ENCODE measurements at regions not wholly inside any gene's neighbourhood (a gene's known extent, or its start where the extent isn't known, plus 50 kb on each side); places are given as distances from the start of the nearest gene placed in this dataset.

DNA sequence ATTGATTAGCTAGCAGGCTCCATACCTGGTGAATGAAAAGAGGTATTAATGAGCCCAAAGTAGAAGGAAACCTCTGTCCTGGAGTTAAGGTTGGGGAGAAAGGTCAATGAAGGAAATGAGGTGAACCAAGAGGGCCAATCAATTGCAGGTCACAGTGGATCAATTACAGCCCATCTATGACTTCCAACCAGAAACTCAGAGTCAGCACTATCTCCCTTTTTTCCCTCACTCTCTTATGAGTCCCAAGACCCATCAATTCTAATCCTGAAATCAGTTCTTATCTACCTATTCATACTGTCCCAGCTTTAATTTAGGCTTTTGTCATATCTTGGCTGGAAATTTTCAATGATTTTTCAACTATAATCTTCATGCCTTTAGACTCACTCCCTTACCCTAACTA, 433.2 kb upstream of the PKN2 start:
- Mint-ChIP-seq H3K9me3 (no peaks in the 10 kb centered on the region), H3K27me3 (no peaks in the 10 kb centered on the region), H3K27ac (no peak overlapping the region), H3K4me3 (no peak overlapping the region), H3K36me3 (no peaks in the 10 kb centered on the region), H3K4me1 (ENCODE audit: low read depth) (no peaks in the 10 kb centered on the region)
- intact Hi-C loops (cut with micrococcal nuclease) = no loop called here
- ChIA-PET POLR2A (no interaction called here), CTCF (no interaction called here)
- no peak for DNase-seq

DNA sequence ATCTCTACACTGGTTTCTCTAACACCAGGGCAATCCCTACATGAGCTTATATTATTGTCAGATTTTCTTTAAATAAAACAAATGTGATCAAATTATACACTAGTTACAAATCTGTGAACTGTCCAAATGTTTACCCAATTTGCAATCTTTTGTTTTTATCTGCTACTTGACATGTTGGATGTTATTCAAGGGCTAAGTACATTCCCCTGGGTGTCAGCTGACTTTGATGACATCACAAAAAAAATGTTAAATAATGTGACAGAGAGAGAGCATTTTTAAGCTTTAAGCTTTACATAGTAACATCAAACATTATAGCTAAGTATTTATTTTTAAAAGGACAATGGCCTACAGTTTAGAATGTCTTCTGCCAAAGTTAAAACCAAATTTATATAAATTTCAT, 431.3 kb upstream of the PKN2 start:
- Mint-ChIP-seq H3K27ac (no peak overlapping the region), H3K4me1 (ENCODE audit: low read depth) (no peaks in the 10 kb centered on the region), H3K9me3 (no peaks in the 10 kb centered on the region), H3K4me3 (no peak overlapping the region), H3K36me3 (no peaks in the 10 kb centered on the region), H3K27me3 (no peaks in the 10 kb centered on the region)
- ChIA-PET CTCF (interaction anchor here (1.6 kb wide), 1 partner anchor 11 kb away, joined by 4 read pairs; no protein-coding TSS in a partner anchor), POLR2A (no interaction called here)
- intact Hi-C loops (cut with micrococcal nuclease) = no loop called here
- DNase-seq = no peak

DNA sequence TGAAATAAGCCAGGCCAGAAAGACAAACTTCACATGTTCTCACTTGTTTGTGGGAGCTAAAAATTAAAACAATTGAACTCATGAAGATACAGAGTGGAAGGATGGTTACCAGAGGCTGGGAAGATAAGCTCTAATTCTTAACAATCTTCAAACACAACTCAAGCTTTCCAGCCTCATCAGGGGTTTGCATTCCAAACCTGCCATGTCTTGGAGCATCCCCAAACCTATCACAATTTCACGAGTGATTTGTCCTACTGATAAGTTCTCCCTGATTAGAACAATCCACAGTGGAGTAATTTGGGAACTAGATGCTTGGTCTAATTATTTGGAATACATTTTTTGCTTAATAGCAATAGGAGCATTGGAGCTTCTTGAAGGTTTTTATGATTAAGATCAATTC, 418.5 kb upstream of the PKN2 start:
- no peak overlapping the region for H3K4me3 Mint-ChIP-seq
- ChIA-PET CTCF (no interaction called here), POLR2A (no interaction called here)
- intact Hi-C loops (cut with micrococcal nuclease) = no loop called here
- no peaks in the 10 kb centered on the region for H3K4me1 Mint-ChIP-seq (ENCODE audit: low read depth)
- no peaks in the 10 kb centered on the region for H3K9me3 Mint-ChIP-seq
- DNase-seq = no peak
- peaks cover 2% of the 10 kb centered on the region for H3K27me3 Mint-ChIP-seq
- H3K36me3 Mint-ChIP-seq = no peaks in the 10 kb centered on the region
- no peak overlapping the region for H3K27ac Mint-ChIP-seq

DNA sequence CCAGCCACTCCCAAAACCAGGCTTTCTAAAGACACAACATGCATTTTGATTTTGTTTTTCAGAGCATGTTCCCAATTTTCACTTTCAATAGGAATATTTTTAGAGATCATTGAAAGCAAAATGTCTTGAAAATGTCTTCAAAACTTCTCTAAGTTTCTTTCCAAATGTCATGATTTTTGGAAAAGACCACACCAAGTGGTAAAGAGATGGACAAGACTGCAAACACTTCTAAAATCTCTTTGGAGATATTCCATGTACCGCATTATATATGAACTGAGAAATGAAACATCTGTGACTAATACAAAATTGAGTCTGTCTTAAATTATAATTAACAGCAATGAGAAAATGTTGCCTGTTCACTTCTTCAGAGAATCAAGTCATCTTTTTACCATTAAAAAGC, 418.0 kb upstream of the PKN2 start:
- intact Hi-C loops (cut with micrococcal nuclease) = no loop called here
- POLR2A ChIA-PET = no interaction called here
- no peak overlapping the region for H3K27ac Mint-ChIP-seq
- no peaks in the 10 kb centered on the region for H3K9me3 Mint-ChIP-seq
- H3K27me3 Mint-ChIP-seq = peaks cover 2% of the 10 kb centered on the region
- DNase-seq = no peak
- CTCF ChIA-PET = no interaction called here
- no peak overlapping the region for H3K4me3 Mint-ChIP-seq
- no peaks in the 10 kb centered on the region for H3K4me1 Mint-ChIP-seq (ENCODE audit: low read depth)
- no peaks in the 10 kb centered on the region for H3K36me3 Mint-ChIP-seq

DNA sequence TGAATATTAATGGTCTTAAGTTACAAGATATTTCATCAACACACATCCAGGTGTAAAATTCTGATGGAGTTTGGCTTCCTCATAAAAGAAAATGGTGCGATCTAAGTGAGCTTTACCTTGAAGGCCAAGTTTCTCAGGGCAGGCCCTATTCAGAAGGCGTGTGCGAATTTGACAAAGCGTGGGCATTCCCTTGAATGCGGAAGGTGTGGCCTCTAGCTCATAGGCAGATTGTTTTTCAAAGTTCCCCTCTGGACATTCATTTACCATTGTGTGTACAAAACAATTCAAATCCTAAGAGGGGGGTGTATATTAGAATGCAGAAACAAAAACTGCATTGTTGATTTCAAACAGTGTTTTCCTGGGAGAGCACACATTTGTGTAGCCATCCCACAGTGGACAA, 411.9 kb upstream of the PKN2 start:
- Mint-ChIP-seq H3K27ac (no peak overlapping the region), H3K9me3 (no peaks in the 10 kb centered on the region), H3K4me3 (no peak overlapping the region), H3K4me1 (ENCODE audit: low read depth) (no peaks in the 10 kb centered on the region), H3K36me3 (no peaks in the 10 kb centered on the region), H3K27me3 (peaks cover 2% of the 10 kb centered on the region)
- ChIA-PET POLR2A (no interaction called here), CTCF (no interaction called here)
- DNase-seq = no peak
- intact Hi-C loops (cut with micrococcal nuclease) = no loop called here

DNA sequence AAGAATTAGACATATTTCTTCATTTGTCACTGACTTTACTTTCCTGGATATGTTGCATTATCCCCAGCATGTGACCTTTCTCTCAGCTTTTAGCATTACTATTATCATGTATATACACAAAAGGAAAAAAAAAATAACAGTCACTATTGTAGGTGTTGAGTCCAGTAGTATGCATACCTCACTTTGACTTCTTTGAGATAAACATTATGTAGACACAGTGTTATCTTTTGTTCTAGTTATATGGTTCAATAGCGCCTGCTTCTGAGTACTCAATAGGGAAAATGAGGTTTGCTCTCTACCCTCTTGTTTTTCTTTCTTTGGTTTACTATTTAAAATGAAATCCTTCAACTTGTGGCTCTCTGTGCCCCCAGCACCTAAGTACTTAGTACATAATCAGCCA, 409.6 kb upstream of the PKN2 start:
- Mint-ChIP-seq H3K9me3 (peaks cover 5% of the 10 kb centered on the region), H3K4me1 (ENCODE audit: low read depth) (no peaks in the 10 kb centered on the region), H3K27me3 (no peaks in the 10 kb centered on the region), H3K27ac (no peak overlapping the region), H3K4me3 (no peak overlapping the region), H3K36me3 (no peaks in the 10 kb centered on the region)
- no peak for DNase-seq
- POLR2A ChIA-PET = no interaction called here
- CTCF ChIA-PET = no interaction called here
- intact Hi-C loops (cut with micrococcal nuclease) = no loop called here

DNA sequence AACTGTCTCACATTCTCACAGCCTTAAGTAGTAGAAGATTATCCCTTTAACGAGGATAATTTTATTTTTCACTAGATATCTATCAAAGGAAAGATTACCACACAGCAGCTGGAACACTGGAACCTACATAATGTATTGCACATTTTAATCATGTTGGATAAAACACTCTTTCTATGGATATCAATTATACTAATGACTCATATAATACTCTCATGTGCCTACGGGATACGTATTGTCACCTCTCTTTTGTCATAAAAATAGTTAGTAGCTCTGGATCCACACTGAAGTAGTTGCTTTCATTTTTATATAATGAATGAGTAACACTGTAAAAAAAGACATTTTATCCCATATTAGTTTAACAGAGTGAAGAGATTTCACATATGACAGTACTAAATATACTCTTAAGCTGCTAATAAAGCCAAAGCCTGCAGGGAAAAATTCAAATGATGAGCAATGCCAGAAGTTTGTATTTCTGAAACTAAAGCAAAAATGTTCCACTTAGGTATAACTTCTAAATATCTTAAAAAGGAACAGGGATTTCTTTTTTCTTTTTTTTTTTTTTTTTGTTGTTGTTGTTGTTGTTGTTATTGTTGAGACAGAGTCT, 408.7 kb upstream of the PKN2 start:
- intact Hi-C loops (cut with micrococcal nuclease) = no loop called here
- Mint-ChIP-seq H3K36me3 (no peaks in the 10 kb centered on the region), H3K9me3 (peaks cover 8% of the 10 kb centered on the region), H3K4me1 (ENCODE audit: low read depth) (no peaks in the 10 kb centered on the region), H3K27ac (no peak overlapping the region), H3K4me3 (no peak overlapping the region), H3K27me3 (no peaks in the 10 kb centered on the region)
- ChIA-PET POLR2A (no interaction called here), CTCF (interaction anchor here (0.7 kb wide), 1 partner anchor 806 kb away, joined by 4 read pairs; no protein-coding TSS in a partner anchor)
- no peak for DNase-seq

DNA sequence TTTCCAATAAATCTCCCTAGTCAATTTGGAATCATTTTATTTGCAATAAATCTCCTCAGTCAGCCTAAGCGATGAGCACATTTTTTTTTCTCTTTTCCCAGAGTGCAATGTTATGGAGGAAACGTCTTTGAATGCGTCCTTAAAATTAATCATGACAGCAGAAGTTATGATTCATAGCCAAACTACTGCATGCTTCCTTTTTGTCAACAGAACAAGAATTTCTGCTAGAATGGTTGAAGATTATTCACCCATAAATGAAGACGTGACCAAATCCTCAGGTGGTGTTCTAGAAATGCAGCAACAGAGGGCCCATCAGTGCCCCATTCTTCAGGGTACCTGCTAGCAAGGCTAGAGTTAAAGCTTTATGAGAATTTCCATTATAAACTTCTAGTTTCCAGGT, 407.9 kb upstream of the PKN2 start:
- intact Hi-C loops (cut with micrococcal nuclease) = no loop called here
- Mint-ChIP-seq H3K27me3 (no peaks in the 10 kb centered on the region), H3K4me1 (ENCODE audit: low read depth) (no peaks in the 10 kb centered on the region), H3K27ac (no peak overlapping the region), H3K9me3 (peaks cover 8% of the 10 kb centered on the region), H3K36me3 (no peaks in the 10 kb centered on the region), H3K4me3 (no peak overlapping the region)
- POLR2A ChIA-PET = no interaction called here
- DNase-seq = no peak
- CTCF ChIA-PET = interaction anchor here (0.7 kb wide), 1 partner anchor 13 kb away, joined by 4 read pairs; no protein-coding TSS in a partner anchor

DNA sequence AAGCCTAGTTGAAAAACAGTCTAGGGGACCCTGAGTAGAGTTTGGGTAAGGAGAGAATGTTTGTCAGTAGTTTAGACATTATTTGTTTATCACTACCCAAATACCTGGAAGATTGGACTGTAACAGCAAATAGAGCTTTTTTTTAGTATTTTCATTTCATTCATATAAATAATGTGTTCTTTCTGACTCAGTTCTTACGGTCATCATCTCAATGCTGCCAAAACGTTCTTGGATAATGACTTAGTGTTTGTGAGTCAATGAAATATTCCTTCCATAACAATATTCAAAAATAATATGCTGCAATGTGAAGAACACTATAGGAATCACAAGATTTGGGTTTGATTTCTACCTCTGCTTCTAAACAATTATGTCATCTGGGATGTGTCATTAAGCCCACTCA, 400.0 kb upstream of the PKN2 start:
- ChIA-PET POLR2A (no interaction called here), CTCF (no interaction called here)
- Mint-ChIP-seq H3K4me3 (no peak overlapping the region), H3K27me3 (peaks cover 3% of the 10 kb centered on the region), H3K27ac (no peak overlapping the region), H3K4me1 (ENCODE audit: low read depth) (no peaks in the 10 kb centered on the region), H3K36me3 (no peaks in the 10 kb centered on the region), H3K9me3 (peaks cover 4% of the 10 kb centered on the region)
- no peak for DNase-seq
- intact Hi-C loops (cut with micrococcal nuclease) = no loop called here

DNA sequence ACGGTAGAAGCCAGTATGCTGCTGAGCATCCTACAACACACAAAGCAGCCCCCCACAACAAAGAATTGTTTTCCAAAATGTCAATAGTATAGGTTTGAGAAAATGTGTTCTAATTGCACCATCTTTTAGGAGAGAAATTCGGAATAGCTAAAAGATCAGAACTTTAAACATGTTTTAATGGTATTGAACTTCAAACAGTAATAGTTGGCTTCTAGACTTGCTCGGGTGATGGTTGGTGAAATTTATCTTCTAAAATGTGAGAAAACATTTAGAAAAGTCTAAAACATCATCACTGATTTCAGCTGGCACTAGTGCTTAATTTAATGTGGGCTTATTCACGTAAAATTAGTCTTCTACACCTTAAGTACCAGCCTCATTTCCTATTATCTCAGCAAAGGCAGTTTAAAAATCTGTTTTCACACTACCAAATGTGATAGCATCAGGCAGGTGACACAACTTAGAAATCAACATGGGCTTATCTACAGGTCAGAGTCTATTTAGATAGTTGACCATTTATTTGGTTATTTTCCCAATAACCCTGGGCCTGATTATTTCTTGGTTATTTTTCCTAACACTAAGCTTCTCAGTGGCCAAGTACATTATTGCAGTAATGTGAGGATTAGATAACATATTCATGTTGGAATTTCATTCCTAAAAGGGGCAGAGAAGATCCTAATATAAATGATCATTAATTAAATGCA, 399.3 kb upstream of the PKN2 start:
- Mint-ChIP-seq H3K27ac (no peak overlapping the region), H3K9me3 (peaks cover 1% of the 10 kb centered on the region)

DNA sequence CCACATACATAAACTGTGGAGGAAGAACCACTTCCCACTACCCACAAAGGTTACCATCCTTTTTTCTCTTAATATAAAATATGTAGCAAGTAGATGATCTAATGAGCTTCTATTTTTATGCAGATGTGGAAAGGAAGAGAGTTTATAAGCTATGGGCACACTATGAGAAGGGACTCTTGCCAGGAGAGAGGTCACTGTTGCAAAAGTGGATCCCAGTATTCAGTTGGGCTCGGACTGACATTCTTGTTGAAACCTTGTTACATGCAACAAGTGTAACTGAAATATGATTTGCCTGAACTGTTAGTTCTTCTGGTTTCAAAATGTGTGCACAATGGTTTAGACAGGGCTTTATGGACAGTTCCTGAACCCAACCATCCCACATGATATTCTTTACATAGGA, 397.4 kb upstream of the PKN2 start:
- Mint-ChIP-seq H3K36me3 (no peaks in the 10 kb centered on the region), H3K4me3 (no peak overlapping the region), H3K4me1 (ENCODE audit: low read depth) (no peaks in the 10 kb centered on the region), H3K9me3 (no peaks in the 10 kb centered on the region), H3K27me3 (peaks cover 4% of the 10 kb centered on the region), H3K27ac (no peak overlapping the region)
- no peak for DNase-seq
- CTCF ChIA-PET = no interaction called here
- POLR2A ChIA-PET = no interaction called here
- intact Hi-C loops (cut with micrococcal nuclease) = no loop called here

More for the DNA sequence above, 399.3 kb upstream of the PKN2 start:
- no peaks in the 10 kb centered on the region for H3K4me1 Mint-ChIP-seq (ENCODE audit: low read depth)
- ChIA-PET CTCF (no interaction called here), POLR2A (no interaction called here)
- no peaks in the 10 kb centered on the region for H3K36me3 Mint-ChIP-seq
- no peak for DNase-seq
- intact Hi-C loops (cut with micrococcal nuclease) = no loop called here
- peaks cover 3% of the 10 kb centered on the region for H3K27me3 Mint-ChIP-seq
- no peak overlapping the region for H3K4me3 Mint-ChIP-seq

DNA sequence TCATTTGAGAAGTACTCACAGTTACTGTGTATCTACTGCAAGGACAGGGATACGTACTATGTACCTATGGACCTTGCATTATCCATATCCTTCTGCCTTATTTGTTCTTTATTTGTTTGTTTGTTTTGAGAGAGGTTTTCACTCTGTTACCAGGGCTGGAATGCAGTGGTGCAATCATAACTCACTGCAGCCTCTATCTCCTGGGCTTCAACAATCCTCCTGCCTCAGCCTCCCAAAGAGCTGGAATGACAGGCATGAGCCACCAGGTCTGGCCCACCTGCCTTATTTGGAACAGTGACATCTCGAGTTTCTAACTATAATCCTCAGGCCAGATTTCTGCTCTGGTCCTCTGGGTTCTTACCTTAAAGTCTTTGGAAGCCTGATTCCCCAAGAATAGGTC, 395.5 kb upstream of the PKN2 start:
- Mint-ChIP-seq H3K9me3 (no peaks in the 10 kb centered on the region), H3K4me3 (no peak overlapping the region), H3K27ac (no peak overlapping the region), H3K27me3 (peaks cover 2% of the 10 kb centered on the region), H3K4me1 (ENCODE audit: low read depth) (no peaks in the 10 kb centered on the region), H3K36me3 (no peaks in the 10 kb centered on the region)
- intact Hi-C loops (cut with micrococcal nuclease) = no loop called here
- CTCF ChIA-PET = interaction anchor here (0.6 kb wide), 1 partner anchor 11 kb away, joined by 3 read pairs; no protein-coding TSS in a partner anchor
- DNase-seq = no peak
- POLR2A ChIA-PET = no interaction called here

DNA sequence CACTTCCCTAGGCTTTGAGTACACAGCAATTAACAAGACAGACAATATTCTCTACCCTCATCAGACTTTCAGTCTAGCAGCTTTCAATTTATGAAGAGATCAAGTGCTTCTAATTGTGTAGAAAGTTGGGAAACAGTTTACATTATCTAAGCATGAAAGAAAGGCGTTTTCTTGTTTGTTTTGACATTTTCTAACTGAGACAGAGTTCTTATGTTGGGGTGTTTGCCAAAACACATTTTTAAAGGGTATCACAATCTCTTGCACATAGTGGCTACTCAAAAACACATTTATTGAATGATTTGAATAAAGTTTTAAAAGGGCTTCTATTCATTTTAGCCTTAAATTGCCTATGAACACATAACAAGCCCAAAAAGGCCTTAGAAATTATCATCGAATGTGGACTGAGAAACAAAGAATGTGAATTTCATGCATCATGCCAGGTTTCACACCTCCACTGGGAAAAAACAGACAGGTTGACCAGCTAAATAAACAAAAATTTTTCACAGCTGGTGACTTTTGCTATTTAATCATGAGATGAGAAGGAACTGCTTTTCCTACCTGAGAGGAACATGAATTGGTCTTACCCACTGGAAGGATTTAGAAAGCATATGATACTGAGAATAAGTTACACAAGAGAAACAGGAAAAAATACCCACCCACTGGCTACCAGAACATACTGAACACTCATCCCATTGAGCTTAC, 394.5 kb upstream of the PKN2 start:
- ChIA-PET CTCF (no interaction called here), POLR2A (no interaction called here)
- Mint-ChIP-seq H3K36me3 (no peaks in the 10 kb centered on the region), H3K4me3 (no peak overlapping the region), H3K27me3 (peaks cover 1% of the 10 kb centered on the region), H3K27ac (no peak overlapping the region), H3K4me1 (ENCODE audit: low read depth) (no peaks in the 10 kb centered on the region), H3K9me3 (no peaks in the 10 kb centered on the region)
- DNase-seq = no peak
- intact Hi-C loops (cut with micrococcal nuclease) = no loop called here

All from activated CD4-positive, alpha-beta memory T cell treated with anti-CD3 and anti-CD28 coated beads for 36 hours (primary cell).